ENCODE measurements at regions not wholly inside any gene's neighbourhood (a gene's known extent, or its start where the extent isn't known, plus 50 kb on each side); places are given as distances from the start of the nearest gene placed in this dataset.
A peak's percentile ranks its signal among the peaks of the same experiment; 100 is the strongest.

GRCh38 chr9:102114557-102114956 lies 376.1 kb upstream of the GRIN3A start:
- DNase-seq, result no peak

- no peak for DNase-seq
Observed at GRCh38 chr9:102113191-102113590, 374.7 kb upstream of the GRIN3A start.

GRCh38 chr9:102106439-102106838 lies 368.0 kb upstream of the GRIN3A start:
- DNase-seq, result no peak

- no peak for DNase-seq
Observed at GRCh38 chr9:102101723-102102122, 363.3 kb upstream of the GRIN3A start.

GRCh38 chr9:102087141-102087540 lies 348.7 kb upstream of the GRIN3A start:
- DNase-seq, result no peak

GRCh38 chr9:102085548-102085947 lies 347.1 kb upstream of the GRIN3A start:
- DNase-seq, result no peak

- no peak for DNase-seq
Observed at GRCh38 chr9:102072059-102072764, 333.8 kb upstream of the GRIN3A start.

GRCh38 chr9:102069969-102070368 lies 331.5 kb upstream of the GRIN3A start:
- peak; percentile 16 to 75 for DNase-seq

- DNase-seq, result no peak
Observed at GRCh38 chr9:102054811-102055210, 316.4 kb upstream of the GRIN3A start.

GRCh38 chr9:102049586-102050246 lies 311.3 kb upstream of the GRIN3A start:
- no peak for DNase-seq

- DNase-seq, result no peak
Observed at GRCh38 chr9:102047549-102047948, 309.1 kb upstream of the GRIN3A start.

GRCh38 chr9:102044133-102044532 lies 305.7 kb upstream of the GRIN3A start:
- no peak for DNase-seq

- DNase-seq, result no peak
Observed at GRCh38 chr9:102038006-102038405, 299.6 kb upstream of the GRIN3A start.

- DNase-seq, result no peak
Observed at GRCh38 chr9:102035929-102036328, 297.5 kb upstream of the GRIN3A start.

- no peak for DNase-seq
Observed at GRCh38 chr9:102032614-102033013, 294.2 kb upstream of the GRIN3A start.

- peak in 1 of 2 experiments; percentile 21 for DNase-seq
Observed at GRCh38 chr9:102000956-102001355, 262.5 kb upstream of the GRIN3A start.

GRCh38 chr9:101999441-101999840 lies 261.0 kb upstream of the GRIN3A start:
- DNase-seq, result peak in 1 of 2 experiments; percentile 42

GRCh38 chr9:101995231-101995630 lies 256.8 kb upstream of the GRIN3A start:
- peak in 1 of 2 experiments; percentile 27 for DNase-seq

- DNase-seq, result no peak
Observed at GRCh38 chr9:101993771-101994170, 255.3 kb upstream of the GRIN3A start.

GRCh38 chr9:101991926-101992325 lies 253.5 kb upstream of the GRIN3A start:
- no peak for DNase-seq

GRCh38 chr9:101977614-101978210 lies 239.3 kb upstream of the GRIN3A start:
- DNase-seq, result peak in 1 of 2 experiments; percentile 28

- peak in 1 of 2 experiments; percentile 10 for DNase-seq
Observed at GRCh38 chr9:101970609-101971008, 232.2 kb upstream of the GRIN3A start.

GRCh38 chr9:101968392-101968791 lies 229.9 kb upstream of the GRIN3A start:
- no peak for DNase-seq

- DNase-seq, result no peak
Observed at GRCh38 chr9:101966691-101967090, 228.2 kb upstream of the GRIN3A start.
